Fibroblast of villous mesenchyme (primary cell): ENCODE measurements at regions not wholly inside any gene's neighbourhood (a gene's known extent, or its start where the extent isn't known, plus 50 kb on each side); places are given as distances from the start of the nearest gene placed in this dataset.

Source experiments
- DNase-seq: peaks from one replicate; pipeline ENCODE4 v3.0.0-alpha.2; 2010; ENCODE audit warnings: low read depth
- H3K4me3 ChIP-seq: 2 replicates; pipeline ENCODE4 v1.5.1; 2011; ENCODE audit warnings: low read depth, mild to moderate bottlenecking, low read length
- TF ChIP-seq, protein P1 (sequence below): IDR thresholded peaks from 2 replicates; pipeline ENCODE4 v1.5.1; 2012; ENCODE audit warnings: low read depth, mild to moderate bottlenecking, low read length; ENCODE audit not compliant: insufficient read depth

DNA sequence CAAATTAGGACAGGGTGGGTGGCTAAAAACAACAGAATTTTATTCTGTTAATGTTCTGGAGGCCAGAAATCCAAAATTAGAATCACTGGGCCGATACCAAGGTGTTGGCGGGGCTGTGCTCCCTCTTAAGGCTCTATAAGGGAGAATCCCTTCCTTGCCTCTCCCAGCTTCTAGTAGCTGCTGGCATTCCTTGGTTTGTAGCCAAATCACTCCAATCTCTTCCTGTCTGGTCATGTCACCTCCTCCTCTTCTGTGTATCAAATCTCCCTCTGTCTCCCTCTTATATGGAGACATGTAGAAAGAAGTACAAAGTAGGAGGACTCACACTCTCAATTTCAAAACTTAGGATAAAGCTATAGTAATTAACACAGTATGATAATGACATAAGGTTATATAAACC, 102.9 kb upstream of the SIRPA start:
- TF ChIP-seq, protein P1, sequence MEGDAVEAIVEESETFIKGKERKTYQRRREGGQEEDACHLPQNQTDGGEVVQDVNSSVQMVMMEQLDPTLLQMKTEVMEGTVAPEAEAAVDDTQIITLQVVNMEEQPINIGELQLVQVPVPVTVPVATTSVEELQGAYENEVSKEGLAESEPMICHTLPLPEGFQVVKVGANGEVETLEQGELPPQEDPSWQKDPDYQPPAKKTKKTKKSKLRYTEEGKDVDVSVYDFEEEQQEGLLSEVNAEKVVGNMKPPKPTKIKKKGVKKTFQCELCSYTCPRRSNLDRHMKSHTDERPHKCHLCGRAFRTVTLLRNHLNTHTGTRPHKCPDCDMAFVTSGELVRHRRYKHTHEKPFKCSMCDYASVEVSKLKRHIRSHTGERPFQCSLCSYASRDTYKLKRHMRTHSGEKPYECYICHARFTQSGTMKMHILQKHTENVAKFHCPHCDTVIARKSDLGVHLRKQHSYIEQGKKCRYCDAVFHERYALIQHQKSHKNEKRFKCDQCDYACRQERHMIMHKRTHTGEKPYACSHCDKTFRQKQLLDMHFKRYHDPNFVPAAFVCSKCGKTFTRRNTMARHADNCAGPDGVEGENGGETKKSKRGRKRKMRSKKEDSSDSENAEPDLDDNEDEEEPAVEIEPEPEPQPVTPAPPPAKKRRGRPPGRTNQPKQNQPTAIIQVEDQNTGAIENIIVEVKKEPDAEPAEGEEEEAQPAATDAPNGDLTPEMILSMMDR: no peak

DNA sequence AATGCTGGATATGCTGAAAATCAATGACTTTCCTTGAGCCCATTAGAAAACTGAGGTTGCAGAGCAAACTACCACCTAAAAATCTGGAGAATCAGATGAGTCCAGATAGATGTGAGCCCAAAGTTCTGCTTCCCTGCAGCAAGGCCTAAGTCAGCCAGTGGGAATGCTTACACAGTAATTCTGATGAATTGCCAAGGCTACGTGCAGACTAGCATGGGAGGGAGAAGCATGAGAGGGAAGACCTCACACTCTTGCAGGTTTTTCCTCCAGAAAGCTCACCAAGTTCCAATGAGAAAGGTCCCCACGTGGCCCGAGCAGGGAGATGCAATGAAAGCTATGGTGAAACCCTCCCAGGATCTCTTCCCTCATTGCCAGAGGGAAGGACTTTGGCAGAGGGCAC, 104.8 kb upstream of the SIRPA start:
- no peak overlapping the region for H3K4me3 ChIP-seq
- TF ChIP-seq, protein P1: no peak
- DNase-seq: no peak

More for the DNA sequence above, 102.9 kb upstream of the SIRPA start:
- H3K4me3 ChIP-seq: no peak overlapping the region
- no peak for DNase-seq

DNA sequence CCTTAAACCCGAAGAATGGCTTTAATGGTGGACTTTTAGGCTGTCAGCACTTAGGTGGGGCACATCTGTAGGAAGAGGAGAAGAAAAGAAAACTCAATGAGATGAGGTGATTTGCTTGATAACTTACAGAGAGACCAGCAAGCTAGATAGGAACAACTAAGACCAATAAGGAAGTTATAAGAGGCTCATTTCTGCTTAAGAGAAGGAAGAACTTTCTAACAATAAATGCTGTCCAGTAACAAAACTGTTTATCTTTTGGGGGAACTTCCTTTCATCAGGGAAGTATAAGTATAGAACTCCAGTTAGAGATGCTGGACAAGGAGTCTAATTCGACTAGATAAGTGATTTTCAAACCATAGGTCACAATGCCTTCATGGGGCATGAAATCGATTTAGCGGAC, 107.2 kb upstream of the SIRPA start:
- no peak for DNase-seq
- no peak overlapping the region for H3K4me3 ChIP-seq
- TF ChIP-seq, protein P1: no peak

DNA sequence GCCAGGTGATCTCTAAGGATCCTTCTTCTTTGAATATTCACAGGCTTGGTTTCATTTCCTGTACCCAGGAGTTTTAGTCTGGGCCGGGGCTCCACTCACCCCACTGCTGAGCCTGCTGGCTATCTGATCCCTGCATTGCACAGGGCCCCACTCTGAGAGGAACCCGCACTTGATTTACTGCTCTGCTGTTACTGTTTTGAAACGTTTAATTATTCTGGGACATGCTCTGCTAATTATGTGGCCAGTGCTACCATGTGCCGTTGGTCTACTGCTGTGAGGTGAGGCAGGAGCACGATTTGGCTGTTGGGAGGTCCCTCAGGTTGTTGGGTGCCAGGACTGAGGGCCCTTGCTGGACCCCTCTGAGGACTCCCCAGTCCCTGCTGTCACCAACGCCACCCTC, 108.7 kb upstream of the SIRPA start:
- DNase-seq: no peak
- no peak overlapping the region for H3K4me3 ChIP-seq
- TF ChIP-seq, protein P1: no peak

DNA sequence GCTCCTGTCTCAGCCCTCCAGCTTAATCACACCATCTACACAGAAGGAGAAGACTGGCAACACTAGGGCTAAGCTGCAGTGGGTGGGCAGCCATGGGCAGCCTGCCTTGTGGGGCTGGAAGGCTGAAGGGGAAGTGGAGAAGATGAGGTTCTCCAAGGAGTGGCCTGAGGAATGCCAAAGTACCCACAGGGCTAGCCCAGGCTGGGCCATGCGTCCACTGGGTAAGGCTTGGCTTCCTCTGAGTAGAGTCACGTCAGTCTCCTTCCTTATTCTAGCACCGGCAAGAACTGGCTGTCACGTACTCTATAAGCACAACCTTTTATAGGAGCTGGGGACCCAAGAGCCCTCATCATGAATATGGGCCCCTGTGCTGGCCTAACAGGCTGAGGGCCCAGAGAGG, 110.6 kb upstream of the SIRPA start:
- H3K4me3 ChIP-seq: no peak overlapping the region
- TF ChIP-seq, protein P1: no peak
- no peak for DNase-seq

DNA sequence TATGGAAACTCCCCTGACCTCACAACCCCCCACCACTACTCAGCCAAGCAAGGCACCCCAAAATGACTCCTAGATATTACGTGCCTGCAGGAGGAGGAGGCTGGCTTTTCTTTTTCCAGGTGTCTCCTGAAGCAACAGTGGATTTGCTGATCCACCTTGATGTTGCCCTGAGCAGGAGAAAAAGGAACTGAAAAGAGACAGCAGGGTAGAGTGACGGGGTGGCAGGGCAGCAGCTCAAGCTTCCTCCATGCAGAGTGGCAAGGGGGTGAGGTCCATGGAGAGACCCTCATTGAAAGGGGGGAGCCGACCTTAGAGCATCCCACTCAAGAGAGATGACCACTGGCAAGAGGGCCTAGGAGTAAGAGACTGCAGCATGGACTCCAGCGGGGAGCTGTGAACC, 112.0 kb upstream of the SIRPA start:
- TF ChIP-seq, protein P1: no peak
- no peak for DNase-seq
- no peak overlapping the region for H3K4me3 ChIP-seq

DNA sequence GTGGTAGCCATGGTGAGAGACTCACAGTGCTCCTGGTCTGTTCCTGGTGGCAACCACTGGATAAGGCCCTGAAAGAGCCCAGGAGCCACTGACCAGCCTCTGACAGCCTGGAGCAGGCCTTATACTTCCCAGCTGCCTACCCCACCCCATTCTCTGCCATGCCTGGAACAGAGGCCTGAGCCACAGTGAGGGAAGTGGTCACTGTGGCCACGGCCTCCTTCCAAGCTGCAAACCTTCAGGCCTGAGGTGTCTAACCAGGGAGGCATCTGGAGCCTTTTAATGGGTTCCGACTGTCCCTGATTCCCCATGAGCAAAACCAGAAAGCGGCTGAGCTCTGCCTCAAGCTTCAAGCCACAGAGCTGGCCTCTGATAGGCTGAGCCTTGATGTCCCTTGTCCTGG, 113.0 kb upstream of the SIRPA start:
- no peak for DNase-seq
- H3K4me3 ChIP-seq: no peak overlapping the region
- TF ChIP-seq, protein P1: no peak
